EL (cell line): ENCODE measurements at regions not wholly inside any gene's neighbourhood (a gene's known extent, or its start where the extent isn't known, plus 50 kb on each side); places are given as distances from the start of the nearest gene placed in this dataset.

ENCODE experiments used
- DNase-seq: peaks from one replicate; pipeline ENCODE4 v3.0.0-alpha.2; 2016

- DNase-seq: no peak
Observed at GRCh38 chr13:71068041-71068440, 799.0 kb downstream of the DACH1 start.

- DNase-seq: no peak
Observed at GRCh38 chr13:71067165-71067815, 799.7 kb downstream of the DACH1 start.

GRCh38 chr13:71056581-71056980, 810.4 kb downstream of the DACH1 start:
- no peak for DNase-seq

GRCh38 chr13:71055644-71056043, 811.4 kb downstream of the DACH1 start:
- no peak for DNase-seq

GRCh38 chr13:71055047-71055446, 812.0 kb downstream of the DACH1 start:
- no peak for DNase-seq

- DNase-seq: no peak
Observed at GRCh38 chr13:71054358-71054757, 812.6 kb downstream of the DACH1 start.

- DNase-seq: no peak
Observed at GRCh38 chr13:71051573-71051972, 815.4 kb downstream of the DACH1 start.

GRCh38 chr13:71046360-71047079, 820.5 kb downstream of the DACH1 start:
- no peak for DNase-seq

- no peak for DNase-seq
Observed at GRCh38 chr13:71045101-71045500, 821.9 kb downstream of the DACH1 start.

- no peak for DNase-seq
Observed at GRCh38 chr13:71039440-71039839, 827.6 kb downstream of the DACH1 start.

- no peak for DNase-seq
Observed at GRCh38 chr13:71034018-71034417, 833.0 kb downstream of the DACH1 start.

GRCh38 chr13:71033026-71033425, 834.0 kb downstream of the DACH1 start:
- DNase-seq: no peak

GRCh38 chr13:71030784-71031183, 836.2 kb downstream of the DACH1 start:
- no peak for DNase-seq

GRCh38 chr13:71028884-71029283, 838.1 kb downstream of the DACH1 start:
- DNase-seq: no peak

- no peak for DNase-seq
Observed at GRCh38 chr13:71021825-71022422, 845.1 kb downstream of the DACH1 start.

- DNase-seq: no peak
Observed at GRCh38 chr13:71018995-71019394, 848.0 kb downstream of the DACH1 start.

GRCh38 chr13:71018544-71018943, 848.5 kb downstream of the DACH1 start:
- DNase-seq: no peak

- no peak for DNase-seq
Observed at GRCh38 chr13:71017607-71018006, 849.4 kb downstream of the DACH1 start.

GRCh38 chr13:71015516-71015915, 851.5 kb downstream of the DACH1 start:
- DNase-seq: no peak

GRCh38 chr13:71015021-71015420, 852.0 kb downstream of the DACH1 start:
- DNase-seq: no peak

- DNase-seq: no peak
Observed at GRCh38 chr13:71005919-71006318, 861.1 kb downstream of the DACH1 start.

GRCh38 chr13:70995338-70995737, 871.7 kb downstream of the DACH1 start:
- no peak for DNase-seq

GRCh38 chr13:70994191-70994590, 872.8 kb downstream of the DACH1 start:
- DNase-seq: no peak

GRCh38 chr13:70987043-70987442, 878.8 kb upstream of the KLHL1 start:
- DNase-seq: no peak
